ENCODE measurements at regions not wholly inside any gene's neighbourhood (a gene's known extent, or its start where the extent isn't known, plus 50 kb on each side); places are given as distances from the start of the nearest gene placed in this dataset.
"Not testable (repeated sequence)": the region's sequence is repeated elsewhere in the genome, so short reads cannot be mapped to it uniquely, and the experiment has no call there.

DNA sequence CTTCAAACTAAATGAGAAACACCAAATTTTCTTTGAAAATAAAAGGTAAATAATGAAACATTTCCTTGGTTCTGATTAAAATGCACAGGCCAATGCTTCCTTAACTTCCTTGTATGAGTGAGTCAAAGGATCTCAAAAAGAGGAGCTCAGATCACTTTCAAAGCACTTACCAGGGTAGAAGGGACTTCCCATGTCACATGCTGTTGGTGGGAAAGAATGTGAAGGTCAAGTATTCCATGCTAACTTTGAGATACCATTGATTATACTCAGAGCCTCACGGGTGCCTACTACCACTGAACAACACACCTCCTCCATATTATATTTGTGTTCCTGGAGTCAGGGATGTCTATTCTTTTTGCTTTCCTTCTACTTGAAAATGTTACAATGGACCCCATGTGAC lies 233.5 kb upstream of the KIAA1217 start:
- ATAC-seq, result no peak

DNA sequence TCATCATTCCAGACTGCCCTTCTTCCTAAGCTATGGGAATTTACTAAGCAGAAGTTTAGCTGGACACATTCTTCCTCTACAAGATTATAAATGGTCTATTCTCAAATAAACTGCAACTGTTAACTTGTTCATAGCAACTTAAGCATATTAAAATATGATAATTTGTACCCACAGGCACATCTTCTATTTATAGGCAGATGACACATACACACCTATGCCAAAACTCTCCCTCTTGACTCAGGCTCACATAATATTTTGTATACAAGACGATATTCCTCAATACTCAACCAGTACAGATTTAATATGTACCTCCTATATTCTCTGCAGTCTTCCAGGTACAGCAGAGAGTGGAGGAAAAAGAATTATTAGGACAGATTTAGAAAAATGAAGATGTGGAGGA lies 232.7 kb upstream of the KIAA1217 start:
- ATAC-seq, result no peak

DNA sequence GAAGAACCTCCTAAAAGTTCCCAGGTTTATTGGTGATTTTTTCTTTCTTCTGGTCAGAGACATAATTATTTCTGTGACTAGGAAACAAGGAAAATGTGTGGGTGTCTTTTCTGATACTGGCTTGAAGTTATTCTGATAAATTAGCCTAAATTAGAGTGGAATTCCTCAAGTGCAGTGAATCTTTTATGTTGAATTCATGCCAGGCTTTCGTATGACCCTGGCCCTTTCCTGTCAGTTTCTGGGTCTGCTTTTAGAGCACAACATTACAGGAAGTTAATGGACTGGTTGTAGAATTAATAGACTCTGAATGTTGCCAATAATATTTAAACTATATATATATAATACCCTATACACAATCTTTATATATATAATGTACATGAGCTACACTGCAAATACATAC lies 230.6 kb upstream of the KIAA1217 start:
- ATAC-seq, result no peak

DNA sequence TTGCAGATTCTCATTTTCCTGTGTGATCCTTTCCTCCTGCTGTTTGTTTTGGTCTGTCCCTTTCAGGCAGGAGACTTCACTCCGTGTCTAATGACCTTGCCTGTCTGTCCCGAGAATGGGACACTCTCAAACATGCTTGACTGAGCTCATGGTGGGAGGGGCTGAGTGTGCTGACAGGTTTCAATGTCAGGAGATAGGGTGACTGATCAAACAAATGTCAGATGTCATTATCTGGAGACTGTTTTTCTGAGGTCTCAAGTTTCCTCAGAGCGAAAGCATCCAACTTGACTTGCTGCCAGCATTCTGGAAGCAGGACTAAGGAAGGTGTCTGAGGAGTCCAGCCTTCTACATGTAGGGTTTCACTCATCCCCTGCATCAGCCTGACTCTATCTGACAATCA lies 228.8 kb upstream of the KIAA1217 start:
- ATAC-seq, result no peak

DNA sequence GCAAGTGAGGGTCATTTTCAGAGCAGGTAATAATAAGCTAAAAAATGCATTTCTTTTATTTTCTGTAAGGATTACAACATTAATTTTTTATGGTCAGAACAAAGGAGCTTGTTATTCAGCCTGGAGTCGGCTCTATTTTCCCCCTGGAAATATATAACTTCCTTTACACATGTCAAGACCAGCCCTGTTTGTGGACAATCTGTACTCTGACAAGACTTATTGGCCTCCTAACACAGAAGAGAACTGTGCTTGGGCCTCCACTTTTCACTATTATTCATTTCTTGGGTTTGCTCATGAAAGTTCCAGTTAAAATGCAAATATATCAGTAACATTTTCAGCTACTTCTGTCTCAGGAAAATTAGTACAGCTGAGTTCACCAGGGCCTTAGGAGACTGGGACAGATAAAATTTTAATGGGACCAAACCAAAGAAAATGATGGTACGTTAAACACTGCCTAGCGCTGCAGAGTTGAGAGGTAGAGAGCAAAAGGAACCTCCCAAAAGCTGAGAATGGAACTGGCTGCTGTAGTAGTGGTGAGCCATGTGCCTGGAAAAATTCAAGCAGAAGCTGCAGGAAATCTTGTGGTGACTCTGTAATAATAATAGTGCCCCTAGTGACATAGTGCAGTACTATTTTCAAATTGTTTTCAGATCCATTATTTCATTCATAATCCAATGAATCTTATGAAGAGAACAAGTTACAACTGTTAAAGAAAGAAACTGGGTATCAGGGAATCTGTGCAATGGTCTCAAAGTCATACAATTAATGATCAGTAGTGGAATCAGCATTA lies 227.2 kb upstream of the KIAA1217 start:
- ATAC-seq, result no peak

DNA sequence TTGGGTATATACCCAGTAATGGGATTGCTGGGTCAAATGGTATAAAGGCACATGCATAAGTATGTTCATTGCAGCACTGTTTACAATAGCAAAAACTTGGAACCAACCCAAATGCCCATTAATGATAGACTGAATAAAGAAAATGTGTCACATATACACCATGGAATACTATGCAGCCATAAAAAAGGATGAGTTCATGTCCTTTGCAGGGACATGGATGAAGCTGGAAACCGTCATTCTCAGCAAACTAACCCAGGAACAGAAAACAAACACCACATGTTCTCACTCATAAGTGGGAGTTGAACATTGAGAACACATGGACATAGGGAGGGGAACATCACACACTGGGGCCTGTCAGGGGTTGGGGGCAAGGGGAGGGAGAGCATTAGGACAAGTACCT lies 224.5 kb upstream of the KIAA1217 start:
- ATAC-seq, result not testable (repeated sequence)

DNA sequence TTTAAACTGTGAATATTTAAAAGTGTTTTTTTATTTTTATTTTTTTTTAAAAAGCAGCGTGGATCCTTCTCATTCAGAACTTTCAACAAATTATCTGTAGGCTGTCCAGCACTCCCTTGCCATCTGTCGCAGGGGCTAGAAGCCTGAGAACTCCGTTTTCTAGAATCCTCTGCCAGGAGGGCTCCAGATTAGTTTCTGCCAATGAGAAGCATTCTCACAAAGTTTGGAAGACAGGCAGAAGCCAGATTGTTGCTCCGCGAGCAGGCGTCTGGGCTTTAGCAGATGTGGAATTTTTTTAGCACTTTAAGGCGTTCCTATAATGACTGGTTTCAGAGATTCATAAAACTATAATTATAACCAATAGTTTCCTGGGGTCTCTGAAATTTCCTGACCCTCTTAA lies 220.9 kb upstream of the KIAA1217 start:
- ATAC-seq, result no peak

DNA sequence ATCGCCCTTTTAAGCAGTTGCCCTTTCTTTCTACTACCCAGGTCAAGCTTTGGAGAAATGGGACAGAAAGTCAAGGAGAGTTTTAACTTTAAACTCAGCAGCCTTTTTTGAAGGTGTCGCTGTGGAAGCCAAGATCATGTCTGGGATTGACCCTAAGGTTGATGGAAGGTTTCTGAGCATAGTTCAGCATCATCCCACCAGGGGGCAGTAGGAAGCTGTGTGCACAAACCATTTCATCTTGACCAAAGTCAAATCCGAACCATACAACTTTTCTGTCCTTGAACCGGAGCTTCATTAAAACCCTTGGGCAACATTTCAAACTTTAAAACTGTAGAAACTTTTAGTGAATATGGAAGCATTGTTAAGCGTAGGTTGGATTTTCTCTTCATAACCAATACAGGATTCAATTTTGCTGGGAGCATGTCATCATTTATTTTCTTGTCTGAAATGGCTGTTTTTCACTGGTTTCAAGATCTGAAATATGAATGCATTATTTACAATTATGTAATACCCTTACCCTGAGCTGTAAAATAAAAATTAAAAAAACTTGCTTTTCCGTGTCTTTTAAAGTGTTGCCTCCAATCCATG lies 214.4 kb upstream of the KIAA1217 start:
- no peak for ATAC-seq

DNA sequence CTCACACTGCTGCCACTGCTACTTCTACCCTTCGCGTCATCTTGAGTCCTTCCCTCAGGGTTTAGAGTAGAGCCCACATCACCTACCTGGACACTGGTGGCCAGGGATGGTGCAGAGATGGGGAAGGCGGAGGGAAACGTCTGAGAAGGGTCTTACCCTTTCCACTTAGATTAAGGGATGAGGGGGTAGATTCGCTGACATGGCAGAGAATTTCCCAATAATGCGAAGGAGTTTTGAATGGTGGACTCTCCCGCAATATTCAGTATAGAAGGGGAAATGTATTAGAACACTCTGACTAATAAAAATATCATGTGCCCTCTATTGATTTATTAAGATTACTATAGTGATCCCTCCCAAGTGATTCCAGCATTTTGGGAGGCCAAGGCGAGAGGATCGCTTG lies 209.5 kb upstream of the KIAA1217 start:
- no peak for ATAC-seq

DNA sequence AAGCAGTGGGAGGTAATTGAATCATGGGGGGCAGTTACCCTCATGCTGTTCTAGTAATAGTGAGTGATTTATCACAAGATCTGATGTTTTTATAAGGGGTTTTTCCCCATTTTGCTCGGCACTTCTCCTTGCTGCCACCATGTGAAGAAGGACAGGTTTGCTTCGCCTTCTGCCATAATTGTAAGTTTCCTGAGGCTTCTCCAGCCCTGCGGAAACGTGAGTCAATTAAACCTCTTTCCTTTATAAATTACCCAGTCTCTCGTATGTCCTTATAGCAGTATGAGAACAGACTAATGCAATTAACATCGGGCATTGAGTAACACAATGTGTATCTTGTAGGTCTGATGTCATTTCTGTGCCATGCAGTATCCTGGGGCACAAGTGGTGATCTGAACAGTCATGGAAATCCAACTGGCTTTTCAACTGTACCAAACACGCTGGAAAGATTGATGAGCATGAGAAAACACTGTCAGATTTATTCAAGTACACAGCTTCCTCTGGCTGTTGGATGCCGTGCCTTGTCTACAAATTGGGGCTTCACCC lies 208.6 kb upstream of the KIAA1217 start:
- ATAC-seq, result no peak

DNA sequence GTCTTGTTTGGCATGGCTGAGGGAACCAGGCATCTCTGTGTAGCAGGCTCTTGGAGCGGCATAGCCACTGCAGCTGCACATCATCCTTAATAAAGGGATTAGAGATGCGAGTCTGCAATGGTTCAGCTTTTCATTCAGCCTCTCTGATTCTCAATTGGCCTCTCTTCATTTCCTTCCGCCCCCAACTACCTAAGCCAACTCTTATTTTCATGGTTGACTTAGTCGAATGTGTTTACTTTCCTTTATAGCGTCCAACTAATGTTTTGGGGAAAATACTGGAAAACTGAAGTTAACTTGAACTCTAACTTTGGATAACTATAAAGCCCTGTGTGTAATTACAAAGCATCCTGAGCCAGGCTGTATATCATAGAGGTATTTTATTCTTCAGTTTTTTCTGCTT lies 202.2 kb upstream of the KIAA1217 start:
- no peak for ATAC-seq

DNA sequence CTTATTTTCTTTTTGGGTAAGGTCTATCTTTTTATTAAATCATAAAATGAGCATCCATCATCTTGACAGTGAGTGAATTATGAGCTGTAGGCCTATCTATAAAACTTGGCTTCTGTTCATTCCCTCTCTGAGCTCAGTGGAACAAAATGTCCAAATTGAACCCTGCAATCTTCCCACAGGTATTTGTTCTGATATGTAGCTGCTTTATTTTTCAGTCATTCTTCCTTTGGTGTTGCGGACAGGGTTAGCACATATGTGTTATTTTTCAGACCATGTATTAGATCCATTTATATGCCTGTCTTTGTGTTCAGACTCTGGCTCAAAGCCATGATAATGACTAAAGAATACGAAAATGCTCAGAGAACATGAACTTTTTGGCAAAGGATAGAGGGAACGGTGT lies 201.6 kb upstream of the KIAA1217 start:
- ATAC-seq, result no peak

DNA sequence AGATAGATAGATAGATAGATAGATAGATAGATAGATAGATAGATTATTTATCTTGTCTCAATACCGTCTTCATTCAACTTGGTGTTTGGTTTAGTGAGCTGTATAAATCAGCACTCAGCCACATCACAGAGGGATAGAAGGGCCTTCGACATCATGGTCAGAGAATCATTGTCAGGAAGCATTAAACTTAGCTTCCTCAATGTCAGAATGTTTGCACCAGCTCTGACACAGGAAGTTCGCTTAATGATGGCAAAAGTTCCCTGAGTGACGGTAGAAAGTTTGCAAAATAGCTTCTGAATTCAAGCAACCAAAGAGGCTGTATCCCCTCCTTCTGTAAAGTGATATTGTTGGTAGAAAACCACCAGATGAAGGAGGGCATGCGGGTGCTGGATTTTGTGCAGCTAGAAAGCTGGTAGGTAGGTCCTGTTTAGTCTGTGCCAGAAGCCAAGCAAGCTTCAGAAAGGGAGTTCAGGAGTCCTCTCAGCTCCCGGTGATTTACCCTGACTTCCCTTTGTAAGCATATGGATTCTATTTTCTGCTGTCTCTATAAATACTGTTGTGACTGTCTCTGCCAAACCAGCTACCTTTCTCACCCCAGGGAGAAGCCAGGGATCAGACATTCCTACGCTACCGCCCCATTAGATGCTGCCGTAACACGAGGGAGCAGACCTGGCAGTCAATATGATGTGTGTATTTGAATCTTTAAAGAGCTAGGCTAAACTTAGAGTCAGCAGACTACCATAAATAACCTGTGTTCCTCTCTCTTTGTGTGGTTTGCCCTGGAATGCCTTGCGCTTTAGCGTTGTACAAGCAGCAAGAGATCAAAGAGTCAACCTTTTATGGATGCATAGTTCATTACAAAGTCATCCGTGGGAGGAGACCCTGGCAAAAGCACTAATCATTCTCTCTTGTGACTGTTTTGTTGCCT lies 200.5 kb upstream of the KIAA1217 start:
- ATAC-seq, result no peak

DNA sequence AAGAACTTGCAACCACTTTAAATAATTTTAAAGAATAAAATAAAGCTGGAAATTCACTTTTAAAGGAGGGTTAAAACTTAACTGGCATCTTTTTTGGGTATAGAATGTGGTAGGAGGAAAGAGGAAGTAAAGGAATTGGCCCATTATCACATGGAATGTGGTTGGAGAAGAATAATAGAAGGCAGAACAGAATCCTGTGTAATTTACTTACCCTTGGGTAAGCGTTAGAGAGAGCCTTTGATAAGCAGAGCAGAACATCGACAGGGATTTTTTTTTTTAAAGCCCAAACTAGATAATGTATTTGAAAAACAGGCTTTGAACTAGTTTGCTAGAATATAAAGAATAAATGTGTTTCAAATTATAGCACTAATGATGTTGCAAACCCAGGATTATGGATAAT lies 199.8 kb upstream of the KIAA1217 start:
- ATAC-seq, result no peak

DNA sequence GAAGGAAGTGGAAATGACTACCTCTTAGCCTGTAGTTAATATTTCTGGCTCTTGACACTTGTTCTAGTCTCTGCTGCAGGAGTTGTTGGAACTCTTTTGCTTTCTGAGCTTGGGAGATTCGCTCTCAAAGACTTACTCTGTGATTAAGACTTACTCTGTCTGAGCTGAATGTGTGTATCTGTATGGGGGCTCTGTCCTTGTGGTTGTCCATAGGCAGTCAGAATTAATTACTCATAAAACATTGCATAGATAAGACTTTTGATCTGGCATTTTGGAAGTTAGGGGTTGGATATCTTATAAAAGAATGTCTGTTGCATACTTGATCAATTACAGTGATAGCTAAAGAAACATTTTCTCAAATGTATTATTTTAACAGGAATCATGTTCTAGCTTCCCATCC lies 199.2 kb upstream of the KIAA1217 start:
- ATAC-seq, result no peak

DNA sequence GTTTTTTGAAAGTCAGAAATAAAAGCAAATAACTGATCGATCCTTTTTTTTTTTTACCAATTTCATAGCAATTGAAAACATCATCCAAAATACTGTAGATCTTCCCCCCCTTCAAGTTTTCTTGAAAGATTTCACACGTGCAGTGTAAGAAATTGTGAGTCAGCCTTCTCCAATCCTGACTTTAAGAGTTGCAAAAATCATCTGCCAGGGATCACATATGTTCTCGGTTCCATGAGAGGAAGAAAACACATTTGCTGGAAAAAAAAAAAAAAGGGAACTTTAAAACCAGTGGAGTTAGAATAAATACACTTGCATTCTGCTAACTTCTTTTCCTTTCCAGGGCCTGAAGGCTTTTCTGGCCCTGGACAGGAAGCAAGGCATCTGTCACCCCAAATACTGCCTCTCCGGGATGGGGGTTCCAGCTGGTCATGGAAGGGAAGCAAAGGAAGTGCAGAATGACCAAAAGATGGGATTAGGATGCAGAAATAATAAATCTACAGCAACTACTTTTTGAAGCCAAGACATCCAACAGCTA lies 198.4 kb upstream of the KIAA1217 start:
- ATAC-seq, result no peak

DNA sequence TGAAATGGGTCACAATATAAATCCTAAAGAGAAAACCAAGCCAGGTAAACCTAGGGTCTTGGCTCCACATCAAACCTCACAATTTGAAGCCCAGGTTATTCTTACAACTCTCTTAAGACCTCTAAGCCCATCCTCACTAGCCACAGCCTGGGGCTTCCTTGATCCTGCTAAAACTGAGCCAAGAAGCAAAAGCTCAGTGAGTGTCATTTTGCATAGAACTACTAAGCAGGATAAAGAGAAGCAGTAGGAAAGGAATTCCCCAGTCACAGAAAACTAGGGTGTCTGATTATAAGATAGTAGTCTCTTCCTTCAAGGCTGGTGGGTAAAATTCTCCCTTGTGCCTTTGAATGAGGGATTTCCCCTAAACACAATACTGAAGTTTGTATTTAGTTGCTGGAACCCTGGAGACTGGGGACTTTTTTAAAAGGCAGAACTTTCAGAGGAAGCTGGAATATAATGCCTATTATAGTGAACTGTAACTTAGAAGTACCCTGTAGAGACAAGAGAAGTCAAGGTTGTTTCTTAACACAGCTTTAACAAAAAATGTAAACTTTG lies 196.6 kb upstream of the KIAA1217 start:
- no peak for ATAC-seq

DNA sequence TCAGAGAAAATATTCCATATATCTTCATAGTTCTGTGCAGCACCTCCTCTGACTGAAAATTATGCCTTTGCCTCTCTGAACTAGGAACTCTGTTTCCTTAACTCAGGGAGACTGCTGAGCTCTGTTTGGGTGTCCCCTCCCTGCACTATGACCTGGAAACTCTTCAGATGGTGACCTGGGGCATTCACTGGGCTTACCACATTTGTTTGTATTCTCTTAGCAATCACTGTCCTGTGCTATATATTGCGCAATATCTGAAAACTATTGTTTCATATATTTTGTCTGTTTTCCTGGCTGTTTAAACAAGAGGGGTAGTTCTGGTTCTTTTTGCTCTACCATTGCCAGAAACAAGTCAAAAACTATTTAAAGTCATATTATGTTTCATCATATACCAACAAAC lies 181.8 kb upstream of the KIAA1217 start:
- no peak for ATAC-seq

DNA sequence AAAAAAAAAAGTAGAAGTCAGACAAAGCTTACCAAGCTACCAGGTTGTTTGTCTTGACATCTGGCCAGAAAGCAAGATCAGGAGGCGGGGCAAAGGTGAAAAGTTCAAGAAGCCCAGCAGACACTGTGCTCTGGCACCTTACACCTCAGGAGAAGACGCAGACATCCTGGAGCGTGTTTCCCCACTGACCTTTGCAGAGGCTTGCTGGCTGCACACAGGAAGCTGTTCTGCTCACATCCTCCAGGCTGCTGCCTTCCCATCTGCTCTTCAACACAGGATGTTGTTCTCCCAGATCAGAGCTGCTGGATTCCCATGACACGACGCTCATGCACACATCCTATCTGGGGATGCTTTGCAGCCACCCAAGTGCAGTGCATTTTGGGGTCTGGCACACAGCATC lies 174.4 kb upstream of the KIAA1217 start:
- ATAC-seq, result no peak

DNA sequence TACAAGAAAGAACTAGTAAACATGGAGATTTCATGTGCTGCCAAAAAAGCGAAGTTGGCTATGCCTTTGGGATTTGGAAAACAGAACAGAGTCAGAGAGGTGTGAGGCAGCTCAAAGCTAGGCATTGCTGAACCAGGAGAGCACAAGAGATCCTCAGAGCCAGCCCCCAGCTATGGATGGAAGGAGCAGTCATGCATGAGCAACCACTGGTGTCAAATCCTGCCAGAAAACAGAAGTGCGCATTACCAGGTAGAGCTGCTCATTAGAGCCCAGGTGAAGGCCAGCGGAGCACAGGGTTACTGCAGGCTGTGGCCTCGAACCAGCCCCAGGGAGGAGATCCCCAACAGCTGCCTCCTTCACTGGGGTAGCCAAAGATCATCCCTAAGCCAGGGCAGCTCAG lies 173.2 kb upstream of the KIAA1217 start:
- ATAC-seq, result no peak

DNA sequence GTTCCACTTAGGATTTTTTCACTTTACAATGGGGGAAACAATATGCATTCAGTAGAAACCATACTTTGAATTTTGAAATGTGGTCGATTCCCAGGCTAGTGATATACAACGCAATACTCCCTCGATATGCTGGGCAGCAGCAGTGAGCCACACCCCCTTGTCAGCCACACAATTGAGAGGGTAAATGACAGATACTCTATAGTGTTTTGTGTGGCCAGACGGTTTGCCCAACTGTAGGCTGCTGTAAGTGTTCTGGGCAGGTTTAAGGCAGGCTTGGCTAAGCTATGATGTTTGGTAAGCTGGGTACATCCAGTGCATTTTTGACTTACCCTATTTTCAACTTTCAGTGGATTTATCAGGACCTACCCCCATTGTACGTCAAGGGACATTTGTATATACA lies 169.6 kb upstream of the KIAA1217 start:
- no peak for ATAC-seq

DNA sequence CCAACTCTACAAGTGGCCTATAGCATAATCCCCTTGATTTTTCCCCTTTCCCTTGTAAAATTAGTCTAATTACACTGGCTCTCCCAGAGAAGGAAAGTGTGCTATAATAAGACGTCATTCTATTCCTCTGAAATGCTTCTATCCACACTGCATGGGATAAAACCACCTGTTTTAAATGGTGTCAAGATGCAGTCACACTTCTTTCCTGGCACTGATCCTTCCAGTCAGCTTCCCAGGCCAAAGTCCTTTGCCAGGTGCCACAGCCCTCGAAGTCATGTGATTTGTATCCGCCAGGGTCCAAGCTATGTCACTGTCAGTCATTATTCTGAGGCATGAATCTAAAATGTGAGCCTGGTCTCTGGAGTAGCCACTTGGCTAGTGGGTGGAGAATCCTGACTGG lies 169.0 kb upstream of the KIAA1217 start:
- no peak for ATAC-seq

DNA sequence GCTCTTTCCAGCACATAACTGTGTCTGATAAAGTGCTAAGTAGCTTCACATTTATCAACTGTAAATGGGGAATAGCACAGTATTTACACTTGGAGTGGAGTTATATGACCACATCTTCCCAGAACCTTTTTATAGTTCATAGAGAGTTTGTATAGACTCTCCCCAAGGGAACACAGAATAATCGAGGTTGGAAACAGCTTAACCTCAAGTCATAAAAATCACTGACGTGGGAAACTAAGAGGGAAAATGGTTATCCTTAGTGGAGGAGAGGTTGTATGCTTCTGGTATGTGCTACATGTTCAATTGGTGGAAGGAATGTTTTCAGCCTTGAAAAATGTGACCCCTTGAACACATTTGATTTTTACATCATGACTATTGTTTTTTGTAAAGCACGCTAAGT lies 167.9 kb upstream of the KIAA1217 start:
- ATAC-seq, result no peak
